Mesenchymal stem cell (in vitro differentiated cells and primary cell): ENCODE measurements at regions not wholly inside any gene's neighbourhood (a gene's known extent, or its start where the extent isn't known, plus 50 kb on each side); places are given as distances from the start of the nearest gene placed in this dataset.

Source experiments
- DNase-seq: peaks from one replicate; pipeline ENCODE4 v3.0.0-alpha.2; 2013
- H2AFZ ChIP-seq: one replicate; pipeline ENCODE4 v1.6.1; 2013; ENCODE audit warnings: low read depth, mild to moderate bottlenecking, control low read depth, inconsistent platforms, low read length, moderate library complexity
- H2AK5ac ChIP-seq: 2 replicates; pipeline ENCODE4 v1.6.1; 2013; ENCODE audit warnings: low read length, moderate library complexity, mild to moderate bottlenecking, inconsistent platforms; ENCODE audit not compliant: severe bottlenecking
- H2BK120ac ChIP-seq: one replicate; pipeline ENCODE4 v1.6.1; 2013; ENCODE audit warnings: low read depth, mild to moderate bottlenecking, inconsistent platforms, low read length, moderate library complexity
- H2BK12ac ChIP-seq, 2 experiments: one replicate each; pipeline ENCODE4 v1.6.1; 2013; ENCODE audit warnings: inconsistent platforms in 2 of 2, low read length in 2 of 2, mild to moderate bottlenecking in 2 of 2, moderate library complexity in 2 of 2, control low read depth in 1 of 2
- H2BK15ac ChIP-seq: one replicate; pipeline ENCODE4 v1.6.1; 2013; ENCODE audit warnings: mild to moderate bottlenecking, low read depth, inconsistent platforms; ENCODE audit not compliant: poor library complexity, severe bottlenecking
- H2BK5ac ChIP-seq: 2 replicates; pipeline ENCODE4 v1.6.1; 2013; ENCODE audit warnings: low read depth, mild to moderate bottlenecking, low read length, control low read depth, inconsistent platforms; ENCODE audit not compliant: poor library complexity, severe bottlenecking
- H3K14ac ChIP-seq, 2 experiments: one replicate each; pipeline ENCODE4 v1.6.1; 2013; ENCODE audit warnings: inconsistent platforms in 2 of 2, low read length in 2 of 2, control low read depth in 1 of 2, mild to moderate bottlenecking in 1 of 2, moderate library complexity in 1 of 2
- H3K18ac ChIP-seq, 2 experiments: one replicate each; pipeline ENCODE4 v1.6.1; 2013; ENCODE audit warnings: inconsistent platforms in 2 of 2, low read length in 2 of 2, control low read depth in 1 of 2, low read depth in 1 of 2, mild to moderate bottlenecking in 1 of 2
- H3K23ac ChIP-seq, 2 experiments: one replicate each; pipeline ENCODE4 v1.6.1; 2013; ENCODE audit warnings: inconsistent platforms in 2 of 2, low read length in 2 of 2, mild to moderate bottlenecking in 2 of 2, moderate library complexity in 2 of 2, control low read depth in 1 of 2
- H3K27ac ChIP-seq: 2 replicates; pipeline ENCODE4 v1.5.1; 2013; ENCODE audit warnings: mild to moderate bottlenecking, moderate library complexity, low read length, control low read depth, inconsistent platforms; ENCODE audit not compliant: poor library complexity, severe bottlenecking
- H3K27me3 ChIP-seq, 2 experiments: 2 replicates each; pipeline versions ENCODE4 v1.6.1 to v1.7.0; 2013; ENCODE audit warnings: low read length in 2 of 2, mild to moderate bottlenecking in 2 of 2, moderate library complexity in 2 of 2, control low read depth in 1 of 2, inconsistent platforms in 1 of 2; ENCODE audit not compliant: control insufficient read depth in 1 of 2, insufficient read depth in 1 of 2
- H3K36me3 ChIP-seq, 2 experiments: 2 replicates each; pipeline versions ENCODE4 v1.6.1 to v1.7.0; 2013; ENCODE audit warnings: low read length in 2 of 2, control low read depth in 1 of 2, inconsistent platforms in 1 of 2, low read depth in 1 of 2, mild to moderate bottlenecking in 1 of 2; ENCODE audit not compliant: insufficient read depth in 2 of 2, control insufficient read depth in 1 of 2
- H3K4ac ChIP-seq, 2 experiments: one replicate each; pipeline ENCODE4 v1.6.1; 2013; ENCODE audit warnings: inconsistent platforms in 2 of 2, low read length in 2 of 2, mild to moderate bottlenecking in 2 of 2, moderate library complexity in 2 of 2, control low read depth in 1 of 2, low read depth in 1 of 2
- H3K4me1 ChIP-seq: 2 replicates; pipeline ENCODE4 v1.6.1; 2013; ENCODE audit warnings: low read depth, low read length, control low read depth; ENCODE audit not compliant: control insufficient read depth, insufficient read depth
- H3K4me2 ChIP-seq: 2 replicates; pipeline ENCODE4 v1.6.1; 2013; ENCODE audit warnings: low read length, mild to moderate bottlenecking, inconsistent platforms; ENCODE audit not compliant: poor library complexity, severe bottlenecking
- H3K4me3 ChIP-seq, 2 experiments: 2 replicates each; pipeline versions ENCODE4 v1.5.1 to v1.7.0; 2013; ENCODE audit warnings: low read length in 2 of 2, mild to moderate bottlenecking in 2 of 2, control low read depth in 1 of 2, low read depth in 1 of 2; ENCODE audit not compliant: insufficient read depth in 1 of 2
- H3K79me1 ChIP-seq: replicated peaks from 2 replicates; pipeline ENCODE4 v1.6.1; 2013; ENCODE audit warnings: mild to moderate bottlenecking, control low read depth, low read length, inconsistent platforms; ENCODE audit not compliant: poor library complexity, severe bottlenecking
- H3K9ac ChIP-seq: 2 replicates; pipeline ENCODE4 v1.7.0; 2013; ENCODE audit warnings: mild to moderate bottlenecking, low read length, moderate library complexity
- H3K9me3 ChIP-seq: 2 replicates; pipeline ENCODE4 v1.7.0; 2013; ENCODE audit warnings: mild to moderate bottlenecking, low read length; ENCODE audit not compliant: control insufficient read depth
- H4K8ac ChIP-seq: one replicate; pipeline ENCODE4 v1.6.1; 2013; ENCODE audit warnings: inconsistent platforms, mild to moderate bottlenecking, low read length, moderate library complexity
- H4K91ac ChIP-seq: one replicate; pipeline ENCODE4 v1.6.1; 2013; ENCODE audit warnings: mild to moderate bottlenecking, low read length, inconsistent platforms
- WGBS: methylation state at CpG from one replicate; pipeline ENCODE4 v1.1.7; 2013; ENCODE audit warnings: mixed read lengths; 5-methylcytosine and 5-hydroxymethylcytosine counted together

DNA sequence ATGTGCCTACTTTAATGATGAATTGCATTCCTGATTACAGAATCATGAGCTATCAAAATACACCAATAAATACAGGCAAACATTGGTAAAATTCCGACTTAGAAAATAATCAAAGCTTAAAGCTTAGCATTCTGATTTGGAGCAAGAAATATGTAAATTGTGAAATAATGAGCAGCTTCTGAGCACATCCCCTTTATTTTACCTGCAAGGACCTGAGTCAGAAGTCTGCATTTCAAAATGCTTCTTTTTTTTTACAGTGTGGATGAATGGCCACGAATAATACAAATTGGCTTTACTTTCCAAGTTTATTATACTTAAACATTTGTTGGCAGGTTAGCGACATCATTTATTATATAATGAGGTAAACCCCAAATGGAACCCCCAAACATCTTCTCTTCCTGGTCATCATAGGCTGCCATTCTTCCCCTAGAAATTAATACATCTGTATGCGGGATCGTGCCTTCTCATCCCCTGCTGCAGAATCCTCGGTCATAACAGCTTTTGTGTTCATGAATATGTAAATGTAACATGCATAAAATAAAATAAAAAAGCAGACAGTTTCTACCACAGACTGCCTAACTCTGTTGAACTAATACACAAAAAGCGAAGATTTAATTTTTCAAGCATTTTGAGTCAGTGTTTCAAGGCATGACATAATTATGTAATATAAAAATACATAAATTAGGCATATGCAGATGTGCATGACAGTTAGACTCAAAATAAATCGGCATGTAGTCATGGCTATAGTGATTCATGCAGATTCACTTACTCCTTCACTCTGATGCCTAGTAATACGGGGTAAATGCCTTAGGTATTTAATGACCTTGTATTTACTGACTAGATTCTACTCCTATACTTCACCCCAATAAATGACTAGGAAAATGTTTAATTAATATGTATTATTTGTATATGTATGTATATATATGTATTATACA is 339.7 kb downstream of the USP25 start:
- Histone ChIP-seq H3K27me3 (no peaks in the 10 kb centered on the region), H2AK5ac (no peak overlapping the region), H3K36me3 (no peaks in the 10 kb centered on the region), H3K18ac (no peak overlapping the region), H3K79me1 (no peaks in the 10 kb centered on the region), H3K14ac (no peak overlapping the region), H3K4ac (no peak overlapping the region), H4K8ac (no peak overlapping the region), H3K23ac (no peak overlapping the region), H3K9ac (peak overlapping the region; percentile 74), H2AFZ (no peak overlapping the region), H2BK12ac (no peak overlapping the region), H2BK120ac (no peak overlapping the region), H2BK5ac (no peak overlapping the region), H3K4me3 (peak overlapping the region in 1 of 2 experiments; percentile 74), H4K91ac (no peak overlapping the region), H3K9me3 (no peaks in the 10 kb centered on the region), H3K4me2 (no peak overlapping the region), H3K4me1 (no peaks in the 10 kb centered on the region), H2BK15ac (no peak overlapping the region), H3K27ac (no peak overlapping the region)
- WGBS, result no CpG with 5 or more reads among the region's 9 CpGs
- no peak for DNase-seq

- H2BK12ac ChIP-seq, result no peak overlapping the region
- H3K36me3 ChIP-seq, result no peaks in the 10 kb centered on the region
- no peaks in the 10 kb centered on the region for H3K27me3 ChIP-seq
- H3K27ac ChIP-seq, result no peak overlapping the region
- H3K9me3 ChIP-seq, result no peaks in the 10 kb centered on the region
- H3K79me1 ChIP-seq, result no peaks in the 10 kb centered on the region
- no peak overlapping the region for H4K8ac ChIP-seq
- no peak overlapping the region for H2BK5ac ChIP-seq
- no peak overlapping the region for H3K18ac ChIP-seq
- no peak overlapping the region for H3K14ac ChIP-seq
- no peak overlapping the region for H2BK15ac ChIP-seq
- DNase-seq, result no peak
- peak overlapping the region; percentile 74 for H3K9ac ChIP-seq
- no peak overlapping the region for H2BK120ac ChIP-seq
- H4K91ac ChIP-seq, result no peak overlapping the region
- H3K4ac ChIP-seq, result no peak overlapping the region
- H2AFZ ChIP-seq, result no peak overlapping the region
- H3K4me2 ChIP-seq, result no peak overlapping the region
- no peak overlapping the region for H2AK5ac ChIP-seq
- no peaks in the 10 kb centered on the region for H3K4me1 ChIP-seq
- 92% methylated on average over 7 of the region's 7 CpGs for WGBS
- no peak overlapping the region for H3K23ac ChIP-seq
- peak overlapping the region in 1 of 2 experiments; percentile 74 for H3K4me3 ChIP-seq
These were observed 340.4 kb downstream of the USP25 start for GRCh38 chr21:16070207-16070651.

DNA sequence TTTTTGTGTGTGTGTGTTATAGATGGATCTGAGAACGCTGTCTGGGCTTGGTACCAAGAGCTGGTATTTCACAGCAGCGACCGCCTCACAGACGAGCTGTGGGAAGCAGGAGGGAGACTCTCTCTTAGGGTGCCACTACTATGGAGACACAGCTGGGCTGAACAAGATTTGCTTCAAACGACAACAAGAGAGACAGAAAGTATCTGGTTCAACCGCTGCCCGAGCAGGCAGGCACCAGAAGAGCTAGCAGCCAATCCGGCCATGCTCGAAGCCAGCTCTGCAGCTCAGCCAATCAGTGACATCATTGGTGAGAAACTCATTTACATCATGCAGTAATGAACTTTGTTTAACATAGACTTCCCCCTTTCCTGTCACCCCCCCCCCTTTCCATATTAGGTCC is 341.3 kb downstream of the USP25 start:
- no peak overlapping the region for H2AK5ac ChIP-seq
- 91% methylated on average over 9 of the region's 9 CpGs for WGBS

DNA sequence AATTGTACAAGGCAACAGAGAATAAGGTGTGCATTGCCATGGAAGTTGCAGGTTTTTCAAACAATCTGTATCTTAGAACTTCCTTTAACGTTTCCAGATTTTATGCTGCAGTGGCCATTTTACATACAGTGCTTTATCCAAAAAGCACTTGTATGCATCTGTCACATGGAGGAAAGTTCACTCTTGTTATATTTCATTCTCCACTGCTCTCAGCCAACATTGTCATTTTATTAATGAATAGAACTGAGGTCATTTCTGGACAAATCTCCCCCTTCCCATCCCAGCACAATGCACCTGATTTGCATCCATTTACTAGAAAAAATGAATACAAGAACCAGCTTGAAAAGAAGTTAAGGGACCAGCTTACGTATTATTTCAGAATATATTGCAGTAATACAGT is 342.0 kb downstream of the USP25 start:
- Histone ChIP-seq H3K4ac (no peak overlapping the region), H3K4me2 (no peak overlapping the region), H3K27me3 (no peaks in the 10 kb centered on the region), H3K4me1 (no peaks in the 10 kb centered on the region), H4K91ac (no peak overlapping the region), H2BK15ac (no peak overlapping the region), H3K23ac (no peak overlapping the region), H3K9ac (peak overlapping the region; percentile 60), H3K18ac (no peak overlapping the region), H3K9me3 (no peaks in the 10 kb centered on the region), H2BK12ac (no peak overlapping the region), H2AFZ (no peak overlapping the region), H3K79me1 (no peaks in the 10 kb centered on the region), H3K36me3 (no peaks in the 10 kb centered on the region), H2BK120ac (no peak overlapping the region), H2BK5ac (no peak overlapping the region), H3K27ac (no peak overlapping the region), H3K4me3 (peak overlapping the region in 1 of 2 experiments; percentile 5), H3K14ac (no peak overlapping the region), H4K8ac (no peak overlapping the region), H2AK5ac (no peak overlapping the region)
- WGBS, result 89% methylated on average over 1 of the region's 2 CpGs
- no peak for DNase-seq

More for the DNA sequence above, 341.3 kb downstream of the USP25 start:
- no peak overlapping the region for H3K18ac ChIP-seq
- H2AFZ ChIP-seq, result no peak overlapping the region
- H3K14ac ChIP-seq, result no peak overlapping the region
- no peaks in the 10 kb centered on the region for H3K4me1 ChIP-seq
- H4K8ac ChIP-seq, result no peak overlapping the region
- no peaks in the 10 kb centered on the region for H3K27me3 ChIP-seq
- no peak overlapping the region for H3K4me2 ChIP-seq
- DNase-seq, result no peak
- H3K27ac ChIP-seq, result no peak overlapping the region
- H2BK12ac ChIP-seq, result no peak overlapping the region
- no peaks in the 10 kb centered on the region for H3K9me3 ChIP-seq
- no peak overlapping the region for H3K4ac ChIP-seq
- H2BK15ac ChIP-seq, result no peak overlapping the region
- H2BK5ac ChIP-seq, result no peak overlapping the region
- H3K4me3 ChIP-seq, result peak overlapping the region in 1 of 2 experiments; percentile 74
- no peak overlapping the region for H4K91ac ChIP-seq
- no peak overlapping the region for H2BK120ac ChIP-seq
- H3K36me3 ChIP-seq, result no peaks in the 10 kb centered on the region
- H3K9ac ChIP-seq, result peak overlapping the region; percentile 74
- no peak overlapping the region for H3K23ac ChIP-seq
- no peaks in the 10 kb centered on the region for H3K79me1 ChIP-seq
